ENCODE measurements at regions not wholly inside any gene's neighbourhood (a gene's known extent, or its start where the extent isn't known, plus 50 kb on each side); places are given as distances from the start of the nearest gene placed in this dataset.

- TF ChIP-seq EZH2 (IDR thresholded peaks at IDR 0.05; ENCODE audit: borderline replicate concordance, low read depth, low read length, severe bottlenecking) (no peak), POLR2A (IDR thresholded peaks at IDR 0.05; ENCODE audit: low read depth, low read length) (no peak), CTCF (IDR thresholded peaks at IDR 0.05; ENCODE audit: extremely low read depth in 1 of 2, insufficient read depth in 1 of 2, low read depth in 1 of 2, low read length in 2 of 2) (no peak), JUN (IDR thresholded peaks at IDR 0.05; ENCODE audit: borderline replicate concordance, insufficient read depth, insufficient read length, low read depth) (no peak)
These were observed 219.6 kb upstream of the POU3F1 start for GRCh38 chr1:38266197-38266520.
